HG02571 (cell line): ENCODE measurements at regions not wholly inside any gene's neighbourhood (a gene's known extent, or its start where the extent isn't known, plus 50 kb on each side); places are given as distances from the start of the nearest gene placed in this dataset.
"Not testable (repeated sequence)": the region's sequence is repeated elsewhere in the genome, so short reads cannot be mapped to it uniquely, and the experiment has no call there.

ENCODE experiments used
- ATAC-seq: cut with Tn5 transposase; IDR thresholded peaks from one replicate; pipeline ENCODE4 v1.9.1; 2021; ENCODE audit warnings: mild to moderate bottlenecking, moderate library complexity; ENCODE audit not compliant: unreplicated experiment

DNA sequence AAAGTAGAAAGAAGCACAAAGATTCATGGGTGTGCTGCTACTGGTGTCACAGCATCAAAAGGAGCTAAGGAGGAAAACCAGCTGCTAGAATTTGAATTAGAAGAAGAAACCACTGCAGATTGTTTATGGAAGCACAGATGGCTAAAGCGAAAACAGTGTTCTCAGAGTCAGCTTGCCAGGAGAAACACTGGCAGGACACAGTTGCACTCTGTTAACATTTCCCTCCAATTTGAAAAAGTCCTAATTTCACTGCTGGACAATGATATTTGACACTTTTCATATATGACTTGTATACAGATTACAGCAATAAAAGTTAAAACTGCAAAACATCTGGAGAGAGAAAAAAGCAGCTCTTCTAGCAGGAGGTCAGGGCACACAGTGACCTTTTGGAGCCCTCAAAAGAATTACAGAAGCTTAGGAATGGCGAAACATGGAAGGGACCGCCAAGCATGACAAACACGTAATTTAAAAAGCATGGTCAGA is 314.5 kb downstream of the COL12A1 start:
- ATAC-seq = no peak

DNA sequence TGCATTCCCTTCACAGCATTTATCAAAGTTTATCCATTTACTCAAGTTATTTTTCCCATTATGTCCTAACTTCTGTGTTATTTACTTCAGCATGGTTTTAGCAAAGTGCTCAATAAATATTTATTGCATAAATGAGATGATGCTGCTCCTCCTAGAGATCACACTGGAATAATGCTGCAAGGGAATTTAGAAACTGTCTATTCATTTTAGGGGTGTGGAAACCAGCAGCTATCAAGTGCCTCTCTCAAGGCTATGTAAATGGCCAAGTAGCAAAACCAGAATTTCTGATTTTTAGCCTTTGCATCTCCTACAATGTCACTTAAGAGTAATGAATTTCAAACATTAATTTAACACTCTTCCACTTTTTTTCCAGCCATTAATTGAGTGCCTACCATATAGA is 316.2 kb downstream of the COL12A1 start:
- ATAC-seq = no peak

- ATAC-seq = not testable (repeated sequence)
Observed at GRCh38 chr6:74888741-74889140, 317.1 kb downstream of the COL12A1 start.

DNA sequence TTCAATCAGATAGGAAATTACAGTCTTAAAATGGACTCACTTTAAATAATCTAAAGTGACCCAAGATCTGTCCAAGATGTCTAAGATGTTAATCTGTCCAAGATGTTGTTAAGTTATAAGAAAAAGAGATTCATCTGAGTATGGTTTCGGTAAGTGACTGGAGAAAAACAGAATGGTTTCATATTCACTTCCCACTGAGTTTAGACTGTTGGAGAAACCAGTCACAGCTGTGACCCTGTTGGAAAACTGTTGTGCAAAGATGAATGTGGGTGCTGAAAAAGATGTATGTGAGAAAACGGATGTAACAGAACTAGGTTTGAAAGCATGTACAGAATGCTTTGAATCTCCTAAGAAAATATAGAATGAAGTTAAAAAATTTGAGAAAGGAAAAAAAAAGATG is 325.9 kb downstream of the COL12A1 start:
- no peak for ATAC-seq

- ATAC-seq = no peak
Observed at GRCh38 chr6:74879234-74879633, 326.6 kb downstream of the COL12A1 start.

DNA sequence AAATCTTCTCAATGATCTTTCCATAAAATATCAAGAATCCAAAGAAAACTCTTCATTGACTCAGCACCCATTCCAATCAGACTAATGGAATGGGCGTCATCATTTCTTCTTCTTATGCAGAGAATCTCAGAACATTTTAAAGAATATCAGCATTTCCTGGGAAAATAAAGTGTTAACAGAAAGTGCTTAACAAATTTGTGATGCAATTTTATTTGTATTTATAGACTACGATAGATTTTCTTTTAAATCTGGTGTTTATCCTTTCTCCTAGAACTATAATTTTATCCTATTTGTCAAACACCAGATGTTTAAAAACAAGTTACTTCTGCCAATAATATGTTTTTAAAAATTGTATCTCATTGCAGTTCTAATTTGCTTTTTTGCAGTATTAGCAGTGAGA is 330.7 kb downstream of the COL12A1 start:
- no peak for ATAC-seq

- ATAC-seq = no peak
Observed at GRCh38 chr6:74872754-74873476, 332.9 kb downstream of the COL12A1 start.

- no peak for ATAC-seq
Observed at GRCh38 chr6:74871757-74872156, 334.1 kb downstream of the COL12A1 start.

DNA sequence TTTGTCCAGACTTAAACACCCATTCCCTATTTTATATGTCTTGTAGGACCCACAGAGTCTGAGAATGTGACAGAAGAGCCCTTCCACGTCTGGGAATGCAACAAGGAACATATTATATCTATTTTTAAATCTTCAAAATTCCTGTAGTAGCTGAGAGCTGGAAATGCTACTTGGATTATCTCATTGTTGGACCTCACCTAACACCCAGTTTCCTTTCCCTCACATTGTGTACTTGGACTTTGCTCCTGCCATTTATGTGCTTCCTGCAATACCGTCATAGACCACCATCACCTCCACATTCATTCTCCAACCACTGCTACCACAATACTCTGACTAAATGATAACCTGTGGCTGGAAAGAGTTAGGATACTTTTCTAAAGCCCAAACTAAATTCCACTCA is 335.4 kb downstream of the COL12A1 start:
- no peak for ATAC-seq

GRCh38 chr6:74867291-74867690 is 338.6 kb downstream of the COL12A1 start:
- no peak for ATAC-seq

DNA sequence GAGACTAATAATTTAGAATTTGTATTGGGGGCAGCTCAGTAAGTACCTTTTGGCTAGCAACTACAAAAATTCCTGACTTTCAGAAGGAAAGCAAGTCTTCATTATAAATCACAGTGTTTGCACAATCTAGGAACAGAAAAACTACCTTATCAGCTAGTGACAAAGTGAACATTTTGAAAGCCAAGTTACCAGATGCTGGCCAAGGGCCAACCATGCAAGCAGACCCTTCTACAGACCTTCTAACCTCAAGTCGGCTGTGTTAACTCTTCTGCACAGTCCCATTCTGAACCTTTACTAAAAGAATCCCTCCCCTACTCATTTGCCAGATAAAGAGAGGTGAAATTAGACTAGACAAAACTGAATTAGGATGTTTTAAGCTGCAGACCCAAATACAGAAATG is 341.9 kb downstream of the COL12A1 start:
- ATAC-seq = no peak

- no peak for ATAC-seq
Observed at GRCh38 chr6:74860456-74860855, 345.4 kb downstream of the COL12A1 start.

GRCh38 chr6:74857157-74857556 is 348.7 kb downstream of the COL12A1 start:
- no peak for ATAC-seq

- ATAC-seq = no peak
Observed at GRCh38 chr6:74853991-74854390, 351.9 kb downstream of the COL12A1 start.

DNA sequence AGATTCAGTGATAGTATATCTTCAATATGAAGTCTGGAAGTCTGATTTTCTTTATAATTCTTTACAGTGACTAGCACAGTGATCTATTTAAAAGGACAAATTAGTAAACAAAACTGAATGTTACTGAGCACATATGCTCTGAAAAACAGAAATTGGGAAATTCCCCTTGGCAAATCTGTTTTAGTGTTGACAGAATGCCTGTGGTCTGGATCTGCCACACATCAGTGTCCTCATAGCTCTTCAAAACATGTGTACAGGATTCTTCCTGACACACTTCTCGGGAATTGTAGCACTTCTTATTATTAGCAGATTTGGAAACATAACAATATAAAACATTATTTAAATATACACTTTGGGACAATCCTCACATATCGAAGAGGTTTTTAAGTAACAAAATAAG is 354.3 kb downstream of the COL12A1 start:
- no peak for ATAC-seq

DNA sequence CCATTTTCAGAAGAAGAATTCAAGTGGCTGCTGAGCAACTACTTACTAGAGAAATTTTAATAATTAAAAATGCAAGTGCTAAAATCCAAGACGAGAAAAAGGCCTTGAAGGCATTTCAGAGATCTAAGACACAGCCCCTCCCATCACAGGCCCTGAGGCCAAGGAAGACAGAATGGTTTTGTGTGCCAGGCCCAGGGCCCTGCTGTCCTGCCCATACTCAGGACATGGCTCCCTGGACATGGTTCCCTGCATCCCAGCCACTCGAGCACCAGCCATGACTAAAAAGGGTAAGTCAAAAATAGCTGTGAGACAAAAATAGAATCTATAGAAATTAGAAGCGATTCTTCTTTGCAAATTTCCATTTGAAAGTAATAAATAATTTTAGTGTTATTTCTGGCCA is 364.9 kb downstream of the COL12A1 start:
- no peak for ATAC-seq

DNA sequence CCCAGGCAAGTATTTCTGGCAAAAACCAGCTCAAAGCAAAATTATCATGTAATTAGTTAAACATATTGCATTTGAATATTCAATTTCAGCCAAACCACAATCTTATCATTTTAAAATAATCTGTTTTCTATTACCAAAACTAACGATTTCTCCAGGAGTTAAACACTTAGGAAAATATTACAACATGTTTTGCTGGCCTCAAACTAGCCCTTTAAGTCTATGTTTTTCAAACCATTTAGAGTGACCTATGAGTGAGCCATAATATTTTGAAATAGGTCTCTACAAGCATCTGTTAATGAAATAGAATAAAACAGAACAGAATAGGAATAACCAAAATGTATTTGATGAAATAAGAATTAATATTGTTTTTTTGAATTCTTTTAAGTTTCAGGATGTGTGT is 370.9 kb downstream of the COL12A1 start:
- no peak for ATAC-seq

DNA sequence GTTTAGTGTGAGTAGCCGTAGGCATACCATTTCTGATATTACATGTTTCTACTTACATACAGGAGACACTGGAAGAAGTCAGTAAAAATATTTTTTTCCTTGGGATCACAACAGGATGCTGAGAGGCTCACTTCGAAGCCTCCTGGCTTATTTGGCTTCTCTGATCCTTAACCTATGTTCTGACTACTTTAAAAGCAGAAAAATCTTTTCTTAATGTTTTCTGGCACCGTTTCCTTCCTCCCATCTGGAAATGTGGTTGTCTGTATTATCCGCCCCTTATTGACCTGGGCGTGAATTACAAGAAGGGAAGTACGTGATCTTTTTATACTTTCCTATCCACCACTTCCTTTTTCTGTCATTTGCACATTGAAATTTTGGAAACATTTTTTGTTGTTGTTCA is 379.6 kb downstream of the COL12A1 start:
- no peak for ATAC-seq

- ATAC-seq = no peak
Observed at GRCh38 chr6:74814440-74814839, 391.4 kb downstream of the COL12A1 start.

DNA sequence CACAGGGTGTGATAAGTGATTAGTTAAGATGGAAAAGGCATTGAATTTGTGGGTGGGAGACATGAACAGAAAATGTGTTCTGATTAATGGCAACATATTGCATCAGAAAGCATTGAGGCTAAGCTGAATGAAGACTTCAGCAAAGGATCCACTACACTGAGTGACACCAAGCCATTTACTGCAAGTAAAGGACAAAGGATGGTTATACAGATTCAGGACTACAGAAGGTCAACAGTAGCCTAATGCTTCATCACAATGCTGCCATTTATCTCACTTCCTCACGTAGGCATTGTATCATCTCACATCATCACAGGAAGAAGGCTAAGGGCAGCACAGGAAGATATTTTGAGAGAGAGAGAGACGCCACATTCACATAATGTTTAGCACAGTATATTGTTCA is 398.2 kb downstream of the COL12A1 start:
- ATAC-seq = no peak

GRCh38 chr6:74805916-74806696 is 399.7 kb downstream of the COL12A1 start:
- no peak for ATAC-seq

DNA sequence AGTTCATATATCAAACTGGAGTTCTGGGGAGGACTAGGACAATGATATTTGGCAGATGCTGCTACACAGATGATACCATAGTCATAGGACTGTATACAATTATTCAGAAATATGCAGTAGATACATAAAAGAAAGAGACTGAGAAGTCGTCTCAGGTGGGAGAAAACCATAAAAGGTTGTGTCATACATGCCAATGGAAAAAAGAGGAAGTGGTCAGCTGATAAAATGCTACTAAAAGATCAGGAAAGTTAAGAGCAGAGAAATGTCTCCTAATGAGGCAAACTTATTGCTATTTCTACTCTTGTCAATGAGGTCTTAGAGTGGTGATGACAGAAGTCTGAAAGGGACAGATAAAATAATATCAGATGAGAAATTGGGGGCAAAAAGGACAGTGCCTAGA is 407.6 kb downstream of the COL12A1 start:
- no peak for ATAC-seq
